Neural progenitor cell (in vitro differentiated cells): ENCODE measurements at regions not wholly inside any gene's neighbourhood (a gene's known extent, or its start where the extent isn't known, plus 50 kb on each side); places are given as distances from the start of the nearest gene placed in this dataset.

Experiments used
- EZH2 ChIP-seq: fragments of 200-600 bp; sonication (generic); IDR thresholded peaks from 2 replicates; pipeline ENCODE4 v1.6.1; 2017; ENCODE audit warnings: antibody characterized with exemption, mild to moderate bottlenecking, moderate library complexity
- EZH2phosphoT487 ChIP-seq: fragments of 200-600 bp; sonication (generic); IDR thresholded peaks from 2 replicates; pipeline ENCODE4 v1.6.1; 2017; ENCODE audit warnings: antibody characterized with exemption
- TF ChIP-seq, protein P1 (sequence below): fragments of 200-600 bp; sonication (generic); IDR thresholded peaks from 2 replicates; pipeline ENCODE4 v1.5.1; 2017; ENCODE audit warnings: antibody characterized with exemption, mild to moderate bottlenecking

DNA sequence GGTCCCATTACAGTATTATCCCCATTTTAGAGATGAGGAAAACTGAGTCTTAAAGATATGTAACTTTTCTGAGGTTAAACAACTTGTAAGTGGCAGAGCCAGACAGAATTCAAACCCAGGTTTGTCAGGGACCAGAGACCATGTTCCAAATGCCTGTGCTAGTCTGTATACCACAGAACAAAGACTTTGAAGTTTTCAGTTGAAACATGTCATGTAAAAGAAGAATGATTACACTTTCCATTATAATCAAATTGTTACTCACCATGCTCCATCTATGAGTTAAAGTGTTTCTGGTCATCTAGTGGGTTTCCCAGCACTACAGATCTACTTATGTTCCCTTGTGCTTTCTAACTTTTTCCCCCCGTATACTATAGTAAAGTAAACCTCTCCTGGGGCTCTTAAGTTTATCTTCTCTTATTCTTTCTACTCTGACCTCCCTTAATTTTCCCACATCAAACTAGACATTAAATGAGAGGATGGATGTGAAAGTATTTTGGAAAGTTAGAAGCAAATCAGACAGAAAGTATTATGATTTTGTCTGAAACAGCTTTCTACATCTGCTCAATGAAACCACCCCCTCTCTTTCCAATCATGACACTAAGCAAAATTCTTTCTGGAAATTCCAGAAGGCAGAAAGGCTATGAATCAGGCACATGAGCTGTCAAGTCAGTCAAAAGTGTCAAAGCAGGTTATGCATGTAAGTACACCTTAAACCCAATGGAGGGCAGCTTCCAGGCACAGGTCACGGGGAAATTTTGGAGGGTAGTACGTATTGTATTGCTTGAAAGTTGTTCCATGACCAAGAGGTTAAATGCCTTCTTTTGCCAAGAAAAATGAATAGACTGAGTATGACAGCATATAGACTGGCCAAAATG, 132.7 kb upstream of the MAP3K7 start:
- TF ChIP-seq, protein P1, sequence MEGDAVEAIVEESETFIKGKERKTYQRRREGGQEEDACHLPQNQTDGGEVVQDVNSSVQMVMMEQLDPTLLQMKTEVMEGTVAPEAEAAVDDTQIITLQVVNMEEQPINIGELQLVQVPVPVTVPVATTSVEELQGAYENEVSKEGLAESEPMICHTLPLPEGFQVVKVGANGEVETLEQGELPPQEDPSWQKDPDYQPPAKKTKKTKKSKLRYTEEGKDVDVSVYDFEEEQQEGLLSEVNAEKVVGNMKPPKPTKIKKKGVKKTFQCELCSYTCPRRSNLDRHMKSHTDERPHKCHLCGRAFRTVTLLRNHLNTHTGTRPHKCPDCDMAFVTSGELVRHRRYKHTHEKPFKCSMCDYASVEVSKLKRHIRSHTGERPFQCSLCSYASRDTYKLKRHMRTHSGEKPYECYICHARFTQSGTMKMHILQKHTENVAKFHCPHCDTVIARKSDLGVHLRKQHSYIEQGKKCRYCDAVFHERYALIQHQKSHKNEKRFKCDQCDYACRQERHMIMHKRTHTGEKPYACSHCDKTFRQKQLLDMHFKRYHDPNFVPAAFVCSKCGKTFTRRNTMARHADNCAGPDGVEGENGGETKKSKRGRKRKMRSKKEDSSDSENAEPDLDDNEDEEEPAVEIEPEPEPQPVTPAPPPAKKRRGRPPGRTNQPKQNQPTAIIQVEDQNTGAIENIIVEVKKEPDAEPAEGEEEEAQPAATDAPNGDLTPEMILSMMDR: no peak
- no peak for TF ChIP-seq EZH2
- no peak for TF ChIP-seq EZH2phosphoT487
